H1 (cell line): ENCODE measurements at regions not wholly inside any gene's neighbourhood (a gene's known extent, or its start where the extent isn't known, plus 50 kb on each side); places are given as distances from the start of the nearest gene placed in this dataset.

ENCODE experiments used
- CTCF ChIA-PET: fragments of 300-600 bp; sonication (Branson Sonifier 250); formaldehyde crosslinking; loops from one replicate; lab custom pipeline; 2021; ENCODE audit not compliant: partially characterized antibody; lab: Charles Lee
- POLR2A ChIA-PET: fragments of 300-600 bp; sonication (Branson Sonifier 250); formaldehyde crosslinking; loops from one replicate; lab custom pipeline; 2021; ENCODE audit warnings: inconsistent platforms; ENCODE audit not compliant: partially characterized antibody; lab: Charles Lee
- DNase-seq, 2 experiments: peaks; one replicate each; pipeline versions ENCODE4 v3.0.0 to v3.0.0-alpha.2; 2010 to 2022; ENCODE audit warnings: low spot score in 2 of 2, low read depth in 1 of 2, mixed read lengths in 1 of 2
- FAIRE-seq: peaks from 2 replicates; lab custom pipeline; 2011; peaks lifted over from hg19 to GRCh38; lab: Jason Lieb, UNC
- H2AFZ ChIP-seq: 2 replicates; pipeline ENCODE4 v1.8.1; 2012; ENCODE audit warnings: low read length, inconsistent platforms
- H2AK5ac ChIP-seq: 2 replicates; pipeline ENCODE4 v1.6.1; 2013; ENCODE audit warnings: low read depth, low read length
- H2BK120ac ChIP-seq: replicated peaks from 2 replicates; pipeline ENCODE3; 2013; ENCODE audit warnings: low read depth, low read length, inconsistent platforms
- H2BK12ac ChIP-seq: 2 replicates; pipeline ENCODE4 v1.6.1; 2013; ENCODE audit warnings: low read depth, low read length
- H2BK15ac ChIP-seq: 2 replicates; pipeline ENCODE4 v1.6.1; 2013; ENCODE audit warnings: low read length
- H2BK20ac ChIP-seq: 2 replicates; pipeline ENCODE4 v1.6.1; 2013; ENCODE audit warnings: low read length
- H2BK5ac ChIP-seq: 2 replicates; pipeline ENCODE4 v1.6.1; 2013; ENCODE audit warnings: low read depth, low read length
- H3K14ac ChIP-seq: 2 replicates; pipeline ENCODE4 v1.6.1; 2013; ENCODE audit warnings: inconsistent platforms; ENCODE audit not compliant: insufficient read length
- H3K18ac ChIP-seq: 2 replicates; pipeline ENCODE4 v1.6.1; 2013; ENCODE audit warnings: low read length; ENCODE audit errors: extremely low read depth
- H3K23ac ChIP-seq: 2 replicates; pipeline ENCODE4 v1.6.1; 2013; ENCODE audit warnings: inconsistent platforms; ENCODE audit not compliant: insufficient read length
- H3K23me2 ChIP-seq: 2 replicates; pipeline ENCODE4 v1.6.1; 2013; ENCODE audit warnings: low read depth, low read length
- H3K27ac ChIP-seq: 2 replicates; pipeline ENCODE4 v1.6.1; 2011; ENCODE audit warnings: low read depth, low read length, inconsistent platforms
- H3K27me3 ChIP-seq, 4 experiments: replicated peaks in 1 of 4; 1 replicate in 1 of 4; 2 replicates in 3 of 4; pipeline versions ENCODE4 v1.6.1 to v1.8.1; 2011 to 2013; ENCODE audit warnings: low read length in 3 of 4, mild to moderate bottlenecking in 3 of 4, inconsistent platforms in 2 of 4, mixed read lengths in 2 of 4, moderate library complexity in 1 of 4; ENCODE audit not compliant: control insufficient read depth in 3 of 4, insufficient read depth in 3 of 4; ENCODE audit errors: extremely low read depth in 1 of 4
- H3K36me3 ChIP-seq, 4 experiments: 2 replicates each; pipeline versions ENCODE4 v1.6.1 to v1.8.1; 2011 to 2013; ENCODE audit warnings: mild to moderate bottlenecking in 4 of 4, low read length in 3 of 4, moderate library complexity in 2 of 4, control low read depth in 1 of 4, inconsistent platforms in 1 of 4; ENCODE audit not compliant: insufficient read depth in 4 of 4, control insufficient read depth in 2 of 4
- H3K4ac ChIP-seq: replicated peaks from 2 replicates; pipeline ENCODE3; 2013; ENCODE audit warnings: low read length, low read depth, mixed read lengths, inconsistent platforms; ENCODE audit not compliant: insufficient read length
- H3K4me1 ChIP-seq, 4 experiments: replicated peaks in 1 of 4; 1 replicate in 1 of 4; 2 replicates in 3 of 4; pipeline versions ENCODE4 v1.6.1 to v1.8.1; 2011 to 2013; ENCODE audit warnings: low read length in 3 of 4, inconsistent platforms in 2 of 4, mixed read lengths in 1 of 4; ENCODE audit not compliant: insufficient read depth in 4 of 4, control insufficient read depth in 3 of 4
- H3K4me2 ChIP-seq, 2 experiments: 2 replicates each; pipeline versions ENCODE4 v1.6.1 to v1.8.1; 2011 to 2013; ENCODE audit warnings: low read depth in 2 of 2, low read length in 2 of 2, control low read depth in 1 of 2, inconsistent platforms in 1 of 2, mild to moderate bottlenecking in 1 of 2; ENCODE audit not compliant: insufficient read depth in 1 of 2
- H3K4me3 ChIP-seq, 4 experiments: fragments of 200-600, 300-600 bp in 1 of 4; sonication (generic), shearing (Covaris generic), sonication (Bioruptor Twin) in 1 of 4; 2 replicates each; pipeline versions ENCODE4 v1.5.1 to v1.8.1; 2011 to 2016; ENCODE audit warnings: low read length in 4 of 4, low read depth in 3 of 4, control low read depth in 2 of 4, inconsistent platforms in 2 of 4, mild to moderate bottlenecking in 2 of 4, mixed read lengths in 1 of 4, moderate library complexity in 1 of 4; ENCODE audit not compliant: insufficient read depth in 2 of 4; ENCODE audit errors: extremely low read depth in 1 of 4
- H3K56ac ChIP-seq: replicated peaks from 2 replicates; pipeline ENCODE3; 2013; ENCODE audit warnings: low read depth, mild to moderate bottlenecking, mixed read lengths, low read length, inconsistent platforms; ENCODE audit not compliant: insufficient read length
- H3K79me1 ChIP-seq: 2 replicates; pipeline ENCODE4 v1.6.1; 2013; ENCODE audit warnings: low read depth, low read length, control low read depth
- H3K79me2 ChIP-seq, 2 experiments: 2 replicates each; pipeline versions ENCODE4 v1.6.1 to v1.8.1; 2012 to 2013; ENCODE audit warnings: low read length in 2 of 2, mild to moderate bottlenecking in 2 of 2, inconsistent platforms in 1 of 2; ENCODE audit not compliant: insufficient read depth in 2 of 2, control insufficient read depth in 1 of 2
- H3K9ac ChIP-seq, 4 experiments: replicated peaks in 1 of 4; 1 replicate in 1 of 4; 2 replicates in 3 of 4; pipeline versions ENCODE4 v1.6.1 to v1.8.1; 2011 to 2013; ENCODE audit warnings: low read depth in 3 of 4, low read length in 3 of 4, control low read depth in 2 of 4, mild to moderate bottlenecking in 2 of 4, moderate library complexity in 2 of 4, inconsistent platforms in 1 of 4; ENCODE audit errors: extremely low read depth in 1 of 4
- H3K9me3 ChIP-seq, 2 experiments: 2 replicates each; pipeline versions ENCODE4 v1.6.1 to v1.8.1; 2012 to 2013; ENCODE audit warnings: mild to moderate bottlenecking in 2 of 2, moderate library complexity in 2 of 2, control low read depth in 1 of 2, inconsistent platforms in 1 of 2, low read depth in 1 of 2, low read length in 1 of 2, mixed read lengths in 1 of 2; ENCODE audit not compliant: insufficient read depth in 2 of 2
- H4K20me1 ChIP-seq, 2 experiments: replicated peaks in 1 of 2; 2 replicates each; pipeline versions ENCODE3 to v1.8.1; 2011 to 2013; ENCODE audit warnings: inconsistent platforms in 2 of 2, low read length in 2 of 2, mild to moderate bottlenecking in 1 of 2; ENCODE audit not compliant: insufficient read depth in 2 of 2, control insufficient read depth in 1 of 2
- H4K5ac ChIP-seq: 2 replicates; pipeline ENCODE4 v1.6.1; 2013; ENCODE audit warnings: low read length, low read depth, mixed read lengths, inconsistent platforms; ENCODE audit not compliant: insufficient read length
- H4K8ac ChIP-seq: 2 replicates; pipeline ENCODE4 v1.8.0; 2013; ENCODE audit warnings: mild to moderate bottlenecking, moderate library complexity, low read length, inconsistent platforms; ENCODE audit not compliant: insufficient read depth; ENCODE audit errors: extremely low read depth
- H4K91ac ChIP-seq: replicated peaks from 2 replicates; pipeline ENCODE3; 2013; ENCODE audit warnings: low read length, mixed read lengths, inconsistent platforms; ENCODE audit not compliant: insufficient read length
- CBX5 ChIP-seq: fragments of 300-800, 300-1000 bp; sonication (generic); IDR thresholded peaks from 2 replicates; pipeline ENCODE4 v1.7.1; 2016; ENCODE audit warnings: antibody characterized with exemption, low read length, low read depth
- CTCF ChIP-seq, 3 experiments: IDR thresholded peaks; 1 replicate in 2 of 3; 2 replicates in 1 of 3; pipeline versions ENCODE4 v1.5.1 to v1.6.1; 2011; ENCODE audit warnings: low read length in 3 of 3, mild to moderate bottlenecking in 3 of 3, inconsistent platforms in 2 of 3, low read depth in 1 of 3, moderate library complexity in 1 of 3; ENCODE audit not compliant: insufficient read depth in 1 of 3; ENCODE audit errors: control extremely low read depth in 1 of 3
- EGR1 ChIP-seq: IDR thresholded peaks from 2 replicates; pipeline ENCODE4 v1.6.1; 2011; ENCODE audit warnings: low read depth, low read length, borderline replicate concordance
- NANOG ChIP-seq: IDR thresholded peaks from 2 replicates; pipeline ENCODE4 v1.6.1; 2011; ENCODE audit warnings: low read length, low read depth, mild to moderate bottlenecking, inconsistent platforms; ENCODE audit not compliant: insufficient read depth, poor library complexity, severe bottlenecking
- RNF2 ChIP-seq: fragments of 200-900, 300-1000 bp; sonication (generic); IDR thresholded peaks from 2 replicates; pipeline ENCODE4 v1.7.1; 2016; ENCODE audit warnings: borderline replicate concordance, low read depth, mild to moderate bottlenecking, antibody characterized with exemption, low read length; ENCODE audit not compliant: poor library complexity, severe bottlenecking; ENCODE audit errors: missing control alignments
- SIRT6 ChIP-seq: IDR thresholded peaks from one replicate; pipeline ENCODE4 v1.7.1; 2012; ENCODE audit warnings: low read length, inconsistent platforms
- SRF ChIP-seq: IDR thresholded peaks from 2 replicates; pipeline ENCODE4 v1.6.1; 2011; ENCODE audit warnings: mild to moderate bottlenecking, low read depth, low read length, moderate library complexity
- TAF7 ChIP-seq: optimal IDR thresholded peaks from 2 replicates; pipeline ENCODE3; 2011; ENCODE audit warnings: low read depth, mild to moderate bottlenecking, inconsistent platforms, low read length, moderate library complexity, borderline replicate concordance
- TEAD4 ChIP-seq: IDR thresholded peaks from 2 replicates; pipeline ENCODE4 v1.6.1; 2012; ENCODE audit warnings: low read depth, low read length, inconsistent platforms, mixed read lengths
- WGBS, 2 experiments: shearing (Covaris generic) in 1 of 2; methylation state at CpG; one replicate each; pipeline versions ENCODE4 v1.1.6 to v1.1.7; 2013 to 2015; ENCODE audit warnings: low lambda C conversion rate in 2 of 2, mixed read lengths in 2 of 2, inconsistent platforms in 1 of 2, low coverage in 1 of 2, missing lambda C conversion rate in 1 of 2; ENCODE audit not compliant: insufficient replicate concordance in 2 of 2, insufficient coverage in 1 of 2, insufficient read length in 1 of 2; ENCODE audit errors: extremely low coverage in 1 of 2, missing lambda C conversion rate in 1 of 2; 5-methylcytosine and 5-hydroxymethylcytosine counted together

- no peak overlapping the region for H2BK20ac ChIP-seq
- peak overlapping the region; percentile 56 for H2BK5ac ChIP-seq
- CTCF ChIA-PET = interaction anchor here (0.6 kb wide), 1 partner anchor 1189 kb away, joined by 3 read pairs; no protein-coding TSS in a partner anchor
- peaks cover 0 to 4% (median 2%) of the 10 kb centered on the region in 4 experiments; a peak in 2 of 7 replicates for H3K4me1 ChIP-seq
- H3K56ac ChIP-seq = no peak overlapping the region
- no peak overlapping the region for H4K91ac ChIP-seq
- POLR2A ChIA-PET = interaction anchor here (0.7 to 0.9 kb wide), 2 partner anchors 30 to 151 kb away, joined by 3 read pairs; no protein-coding TSS in a partner anchor
- H2BK12ac ChIP-seq = no peak overlapping the region
- H3K27me3 ChIP-seq = no peaks in the 10 kb centered on the region
- 67% methylated on average over 8 of the region's 8 CpGs; no CpG with 5 or more reads in 1 of the 2 experiments for WGBS, 2 experiments
- no peak overlapping the region for H3K27ac ChIP-seq
- H3K79me1 ChIP-seq = no peaks in the 10 kb centered on the region
- H3K4me2 ChIP-seq = no peak overlapping the region
- H3K18ac ChIP-seq = no peak overlapping the region
- FAIRE-seq (no peak), DNase-seq (no peak)
- no peak overlapping the region for H3K14ac ChIP-seq
- H3K4me3 ChIP-seq = no peak overlapping the region
- no peak overlapping the region for H3K9ac ChIP-seq
- no peaks in the 10 kb centered on the region for H4K20me1 ChIP-seq
- H3K4ac ChIP-seq = no peak overlapping the region
- no peak overlapping the region for H2BK15ac ChIP-seq
- H3K36me3 ChIP-seq = peaks cover 0 to 8% (median 2%) of the 10 kb centered on the region in 4 experiments; a peak in 3 of 8 replicates
- H3K23me2 ChIP-seq = no peaks in the 10 kb centered on the region; the same call in 1 of the 2 replicates
- H4K5ac ChIP-seq = no peak overlapping the region
- no peak overlapping the region for H2AK5ac ChIP-seq
- no peak overlapping the region for H2AFZ ChIP-seq
- H3K9me3 ChIP-seq = no peaks in the 10 kb centered on the region
- no peak overlapping the region for H4K8ac ChIP-seq
- no peak overlapping the region for H3K23ac ChIP-seq
- 0 out of 4 replicates have a peak, but pooled peaks cover 0 to 6% of the 10 kb centered on the region in 2 experiments for H3K79me2 ChIP-seq
- H2BK120ac ChIP-seq = no peak overlapping the region
- no peak for TF ChIP-seq EGR1
- TF ChIP-seq RNF2 = no peak
- no peak for TF ChIP-seq TEAD4
- no peak for TF ChIP-seq CBX5
- TF ChIP-seq SRF = no peak
- TF ChIP-seq NANOG = no peak
- TF ChIP-seq TAF7 = no peak
- TF ChIP-seq SIRT6 = no peak
- TF ChIP-seq CTCF (IDR thresholded peaks at IDR 0.05; ENCODE audit: control extremely low read depth in 1 of 3, insufficient read depth in 1 of 3, low read depth in 1 of 3, low read length in 3 of 3) = no peak
Measured at GRCh38 chr6:22071270-22072041, 225.4 kb downstream of the PRL start.
